NCI-H2029 treated with DMSO at 0.1 percent for 48 hours (cell line): ENCODE measurements at regions not wholly inside any gene's neighbourhood (a gene's known extent, or its start where the extent isn't known, plus 50 kb on each side); places are given as distances from the start of the nearest gene placed in this dataset.
"Not testable (repeated sequence)": the region's sequence is repeated elsewhere in the genome, so short reads cannot be mapped to it uniquely, and the experiment has no call there.

Experiments
- DNase-seq: peaks from one replicate; lab custom pipeline; 2025; lab: John Stamatoyannopoulos, UW

GRCh38 chr10:91003379-91003778 lies 82.5 kb upstream of the ANKRD1 start:
- not testable (repeated sequence) for DNase-seq

- DNase-seq, result not testable (repeated sequence)
Measured at GRCh38 chr10:91005276-91005675, 84.4 kb upstream of the ANKRD1 start.

GRCh38 chr10:91006001-91006751 lies 85.3 kb upstream of the ANKRD1 start:
- peak; percentile 19 for DNase-seq

- no peak for DNase-seq
Measured at GRCh38 chr10:91006752-91007346, 86.0 kb upstream of the ANKRD1 start.

GRCh38 chr10:91007655-91008054 lies 86.8 kb upstream of the ANKRD1 start:
- DNase-seq, result no peak

GRCh38 chr10:91009121-91009520 lies 88.2 kb upstream of the ANKRD1 start:
- no peak for DNase-seq

- no peak for DNase-seq
Measured at GRCh38 chr10:91010952-91011351, 90.1 kb upstream of the ANKRD1 start.

- DNase-seq, result no peak
Measured at GRCh38 chr10:91012502-91012901, 91.6 kb upstream of the ANKRD1 start.

- no peak for DNase-seq
Measured at GRCh38 chr10:91013985-91014384, 93.1 kb upstream of the ANKRD1 start.

- DNase-seq, result no peak
Measured at GRCh38 chr10:91017198-91017597, 96.3 kb upstream of the ANKRD1 start.

GRCh38 chr10:91021901-91022300 lies 101.0 kb upstream of the ANKRD1 start:
- no peak for DNase-seq

- no peak for DNase-seq
Measured at GRCh38 chr10:91022390-91022789, 101.5 kb upstream of the ANKRD1 start.

- DNase-seq, result no peak
Measured at GRCh38 chr10:91022924-91023699, 102.2 kb upstream of the ANKRD1 start.

- DNase-seq, result no peak
Measured at GRCh38 chr10:91023700-91024398, 103.0 kb upstream of the ANKRD1 start.

GRCh38 chr10:91024541-91024940 lies 103.7 kb upstream of the ANKRD1 start:
- no peak for DNase-seq

GRCh38 chr10:91032611-91033206 lies 111.8 kb upstream of the ANKRD1 start:
- no peak for DNase-seq

GRCh38 chr10:91033324-91033950 lies 112.5 kb upstream of the ANKRD1 start:
- no peak for DNase-seq

GRCh38 chr10:91034042-91034441 lies 113.2 kb upstream of the ANKRD1 start:
- DNase-seq, result no peak

GRCh38 chr10:91034494-91035159 lies 113.7 kb upstream of the ANKRD1 start:
- DNase-seq, result no peak

- DNase-seq, result no peak
Measured at GRCh38 chr10:91035650-91036292, 114.9 kb upstream of the ANKRD1 start.
